Fibroblast of skin of abdomen (primary cell): ENCODE measurements at regions not wholly inside any gene's neighbourhood (a gene's known extent, or its start where the extent isn't known, plus 50 kb on each side); places are given as distances from the start of the nearest gene placed in this dataset.
A peak's percentile ranks its signal among the peaks of the same experiment; 100 is the strongest.
"Not testable (repeated sequence)": the region's sequence is repeated elsewhere in the genome, so short reads cannot be mapped to it uniquely, and the experiment has no call there.

Source experiments
- DNase-seq: peaks from one replicate; pipeline ENCODE4 v3.0.0-alpha.2; 2013

DNA sequence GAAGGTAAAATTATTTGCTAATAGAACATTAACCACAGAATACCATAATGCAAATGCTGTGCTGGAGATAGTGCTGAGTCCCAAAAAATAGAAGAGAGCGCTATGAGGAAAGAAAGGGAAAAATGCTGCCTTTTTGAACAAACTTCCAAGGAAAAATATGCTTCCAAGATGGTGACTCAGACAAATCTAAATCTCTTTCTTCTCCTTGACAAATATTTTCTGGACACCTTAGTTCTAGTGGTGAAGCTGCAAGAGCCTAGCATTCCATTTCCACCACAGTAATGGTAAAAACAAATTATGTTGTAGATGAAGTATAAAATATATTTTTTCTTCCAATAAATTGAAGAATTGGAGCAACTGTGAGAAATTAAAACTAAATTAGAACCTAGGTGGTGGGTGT, 155.6 kb upstream of the TBX18 start:
- peak; percentile 65 for DNase-seq

- DNase-seq = no peak
Measured at GRCh38 chr6:84916704-84917103, 152.3 kb upstream of the TBX18 start.

GRCh38 chr6:84912472-84913322, 148.3 kb upstream of the TBX18 start:
- DNase-seq = no peak

DNA sequence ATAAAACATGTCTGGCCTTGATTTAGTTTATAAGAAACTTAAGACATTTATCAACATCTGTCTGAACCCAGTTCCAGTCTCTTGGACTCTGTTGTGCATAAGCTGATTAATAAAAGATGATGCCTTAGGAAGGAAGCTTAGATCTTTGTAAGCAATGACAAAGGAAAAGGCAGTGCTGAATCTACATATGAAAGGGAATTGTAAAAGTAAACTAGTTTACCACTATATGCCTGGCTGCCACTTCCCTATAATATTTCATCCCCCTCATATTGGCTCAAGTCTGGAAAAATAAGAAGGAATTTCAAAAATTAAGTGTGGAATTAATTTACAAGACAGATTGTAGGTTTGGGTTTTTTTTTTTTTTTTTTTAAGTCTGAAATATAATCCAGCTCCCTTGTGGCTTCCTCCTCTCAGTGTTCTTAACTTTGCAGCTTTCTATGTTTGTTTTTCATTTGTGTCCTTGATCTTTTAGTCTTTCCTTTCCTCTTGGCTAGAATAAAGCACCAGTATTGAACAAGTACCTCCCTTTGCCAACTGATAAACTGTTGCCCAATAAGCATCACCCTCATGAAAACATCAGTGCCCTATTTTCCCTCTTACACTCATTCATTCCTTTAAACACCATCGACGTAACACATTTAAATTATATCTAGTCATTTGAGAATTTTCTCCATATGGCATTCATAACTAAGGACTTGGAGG, 146.7 kb upstream of the TBX18 start:
- peak; percentile 38 for DNase-seq

- peak; percentile 5 for DNase-seq
Measured at GRCh38 chr6:84908304-84908904, 144.0 kb upstream of the TBX18 start.

GRCh38 chr6:84906514-84906913, 142.1 kb upstream of the TBX18 start:
- DNase-seq = no peak

GRCh38 chr6:84905823-84906222, 141.4 kb upstream of the TBX18 start:
- DNase-seq = no peak

DNA sequence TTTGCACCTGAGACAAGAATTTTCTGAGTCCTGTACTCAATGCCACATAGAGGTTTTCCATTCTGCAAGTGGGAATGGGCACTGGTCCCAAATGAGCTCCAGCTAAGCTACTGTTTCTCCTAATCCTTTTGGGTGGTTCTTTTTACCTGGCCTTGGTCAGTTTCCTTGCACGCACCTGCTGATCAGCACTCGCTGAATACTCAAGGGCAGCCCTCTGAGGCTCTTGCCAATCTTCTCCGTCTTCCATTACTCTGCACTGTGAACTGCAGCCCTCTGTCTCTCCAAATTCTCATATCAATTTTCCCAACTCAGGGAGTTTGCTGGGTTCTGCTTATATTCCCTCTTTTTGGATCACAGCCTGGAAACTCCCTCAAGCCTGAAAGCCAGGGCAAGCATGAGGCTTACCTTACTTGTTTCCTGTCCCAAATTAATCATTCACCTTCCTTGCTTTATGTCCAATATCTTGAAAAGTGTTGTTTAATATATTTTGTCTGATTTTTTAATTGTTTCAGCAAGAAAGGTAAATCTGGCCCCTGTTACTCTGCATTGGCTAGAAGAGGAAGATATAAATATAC, 138.0 kb upstream of the TBX18 start:
- DNase-seq = no peak

DNA sequence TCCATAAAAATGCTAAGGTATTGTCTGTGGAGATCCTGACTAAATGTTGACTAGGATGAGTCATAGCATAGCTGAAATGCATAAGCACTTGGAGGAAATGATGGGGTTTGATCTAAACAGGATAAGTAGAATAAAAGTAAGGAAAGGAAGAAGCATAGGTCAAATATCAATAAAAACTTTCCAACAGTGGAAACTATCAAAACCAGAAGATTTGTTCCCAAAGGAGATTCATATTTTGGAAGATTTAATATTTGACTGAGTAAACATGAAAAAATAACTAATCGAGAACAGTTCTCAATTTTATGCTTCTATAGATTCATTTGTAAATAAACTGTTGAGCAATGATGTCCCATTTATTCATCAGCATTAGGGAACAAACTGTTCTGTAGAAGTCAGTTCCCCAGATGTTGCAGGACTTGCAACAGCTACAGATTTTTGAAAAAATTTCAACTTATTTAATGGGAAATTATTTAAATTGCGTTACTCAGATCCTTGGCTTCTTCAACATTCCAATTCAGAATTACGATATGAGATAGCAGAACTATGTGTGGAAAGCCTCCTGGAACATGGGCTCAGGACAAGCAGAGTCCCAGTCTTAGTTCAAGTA, 133.7 kb upstream of the TBX18 start:
- DNase-seq = peak; percentile 62

DNA sequence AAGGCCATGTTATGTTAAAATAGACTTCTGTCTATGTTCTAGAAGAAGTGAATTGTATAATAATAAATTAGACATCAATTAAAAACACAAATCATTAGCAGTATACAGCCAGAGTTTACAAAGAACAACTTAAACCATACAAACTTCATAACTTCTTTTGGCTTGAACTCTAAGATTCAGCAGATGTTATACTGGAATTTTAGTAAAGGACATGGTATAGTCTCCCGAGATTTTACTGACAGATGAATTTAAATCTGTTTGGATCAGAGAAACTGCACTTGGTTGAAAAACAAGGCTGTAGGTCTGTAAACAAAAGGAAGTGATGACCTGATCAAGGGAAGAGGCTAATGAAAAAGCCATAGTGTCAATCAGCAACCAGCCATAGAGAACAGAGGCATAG, 132.6 kb upstream of the TBX18 start:
- no peak for DNase-seq

GRCh38 chr6:84892671-84893070, 128.3 kb upstream of the TBX18 start:
- peak; percentile 86 for DNase-seq

DNA sequence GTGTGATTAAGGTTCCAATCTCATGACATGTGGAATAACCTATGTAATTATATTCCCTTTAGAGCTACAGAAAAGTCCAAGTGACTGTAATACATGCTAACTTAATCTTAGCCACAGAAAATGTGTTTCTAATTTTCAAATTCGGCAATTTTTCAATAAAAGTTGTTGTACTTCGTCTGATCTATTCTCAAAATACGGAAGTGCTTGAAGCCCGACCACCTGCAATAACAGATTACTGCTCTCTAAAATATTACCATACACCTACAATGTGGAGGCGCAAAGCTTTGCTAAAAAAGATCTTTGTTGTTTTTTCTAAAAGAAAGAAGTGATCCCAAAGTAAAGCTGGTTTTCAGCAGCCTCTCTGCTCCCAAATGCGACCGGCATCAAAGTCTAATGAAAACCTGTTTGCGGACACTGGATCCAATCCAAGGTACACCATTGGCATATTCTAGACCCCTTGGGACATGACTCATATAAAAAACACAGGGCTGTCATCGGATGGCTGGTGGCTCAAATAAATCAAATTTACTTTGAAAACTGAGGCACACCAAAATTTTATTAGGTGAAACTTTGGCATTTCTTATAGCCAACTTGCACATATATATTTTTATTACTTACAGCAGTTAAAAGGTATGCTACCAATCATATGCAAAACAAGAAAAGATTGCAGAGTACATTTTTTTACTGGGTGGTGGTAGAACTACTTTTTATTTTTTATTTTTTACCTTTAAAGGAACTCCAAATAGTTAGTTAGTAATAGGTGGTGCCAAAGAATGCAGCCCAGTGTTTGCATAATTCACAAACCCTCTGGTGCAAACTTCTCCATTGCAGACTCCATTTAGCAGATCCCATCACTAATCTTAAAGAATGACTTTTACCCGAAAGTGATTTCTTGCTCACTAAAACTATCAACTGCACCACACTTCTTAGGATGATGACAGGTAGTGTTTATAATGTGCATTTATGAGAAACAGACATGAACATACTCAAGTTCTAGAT, 118.7 kb upstream of the TBX18 start:
- DNase-seq = peak; percentile 47

DNA sequence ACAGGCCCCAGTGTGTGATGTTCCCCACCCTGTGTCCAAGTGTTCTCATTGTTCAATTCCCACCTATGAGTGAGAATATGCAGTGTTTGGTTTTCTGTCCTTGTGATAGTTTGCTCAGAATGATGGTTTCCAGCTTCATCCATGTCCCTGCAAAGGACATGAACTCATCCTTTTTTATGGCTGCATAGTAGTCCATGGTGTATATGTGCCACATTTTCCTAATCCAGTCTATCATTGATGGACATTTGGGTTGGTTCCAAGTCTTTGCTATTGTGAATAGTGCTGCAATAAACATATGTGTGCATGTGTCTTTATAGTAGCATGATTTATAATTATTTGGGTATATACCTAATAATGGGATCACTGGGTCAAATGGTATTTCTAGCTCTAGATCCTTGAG, 115.0 kb upstream of the TBX18 start:
- not testable (repeated sequence) for DNase-seq

GRCh38 chr6:84877515-84878210, 113.3 kb upstream of the TBX18 start:
- no peak for DNase-seq

DNA sequence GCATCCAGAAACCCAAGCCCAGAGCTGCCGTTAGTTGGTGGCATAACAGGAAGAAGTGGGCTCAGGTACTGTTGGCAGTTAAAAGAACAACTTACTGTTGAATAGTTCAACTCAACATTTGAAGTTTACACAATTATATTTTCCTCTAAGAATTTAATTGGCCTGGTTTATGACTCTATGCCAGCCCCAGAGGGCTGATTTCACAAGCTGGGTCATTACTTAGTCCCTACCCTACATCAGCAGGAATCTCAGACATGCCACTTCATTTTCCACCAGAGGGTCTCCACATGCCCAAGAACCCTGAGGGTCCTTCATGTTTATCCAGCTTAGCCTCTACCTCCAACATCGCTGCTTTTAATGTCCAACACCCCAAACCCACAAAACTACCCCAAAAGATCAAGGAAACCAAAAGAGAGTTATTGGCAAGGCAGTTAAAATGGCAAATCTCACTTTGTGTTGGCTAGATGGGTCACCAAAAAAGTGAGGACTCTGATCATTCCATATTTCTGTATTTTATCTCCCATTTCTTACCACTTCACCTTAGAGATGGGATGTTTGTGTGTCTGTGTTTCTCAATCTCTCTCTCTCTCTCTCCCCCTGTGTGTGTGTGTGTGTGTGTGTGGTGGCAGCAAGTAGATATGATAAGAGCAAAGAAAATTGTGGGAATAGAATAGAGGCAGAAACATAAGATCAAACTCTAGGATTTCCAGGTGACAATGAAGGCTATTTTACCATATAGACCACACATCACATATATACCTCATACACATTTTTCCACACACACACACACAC, 112.5 kb upstream of the TBX18 start:
- no peak for DNase-seq

- DNase-seq = peak; percentile 10
Measured at GRCh38 chr6:84872996-84873723, 108.8 kb upstream of the TBX18 start.

- no peak for DNase-seq
Measured at GRCh38 chr6:84871925-84872324, 107.5 kb upstream of the TBX18 start.

DNA sequence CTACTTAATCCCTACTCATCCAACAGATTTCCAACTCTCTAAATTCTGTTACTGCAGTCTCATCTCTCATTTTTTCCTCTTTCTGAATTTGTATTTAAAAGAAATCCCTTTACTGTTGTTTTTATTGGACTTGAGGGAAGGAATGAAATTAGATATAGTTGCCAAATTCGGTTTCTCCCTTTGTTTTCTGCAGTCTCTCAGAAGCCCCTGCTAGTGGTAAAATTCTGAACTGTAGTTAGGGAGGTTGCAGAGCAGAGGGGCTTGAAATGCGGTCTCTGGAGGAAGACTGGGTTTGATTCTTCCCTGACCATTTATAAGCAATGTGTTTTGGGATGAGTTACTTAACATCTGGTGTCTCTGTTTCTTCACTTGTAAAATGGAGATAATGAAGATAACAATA, 106.3 kb upstream of the TBX18 start:
- DNase-seq = no peak

- DNase-seq = no peak
Measured at GRCh38 chr6:84868149-84868548, 103.8 kb upstream of the TBX18 start.
